NCI-H748 (cell line): ENCODE measurements at regions not wholly inside any gene's neighbourhood (a gene's known extent, or its start where the extent isn't known, plus 50 kb on each side); places are given as distances from the start of the nearest gene placed in this dataset.
A peak's percentile ranks its signal among the peaks of the same experiment; 100 is the strongest.

Experiments used
- DNase-seq: peaks from one replicate; lab custom pipeline; 2025; ENCODE audit not compliant: unreplicated experiment; lab: John Stamatoyannopoulos, UW

DNA sequence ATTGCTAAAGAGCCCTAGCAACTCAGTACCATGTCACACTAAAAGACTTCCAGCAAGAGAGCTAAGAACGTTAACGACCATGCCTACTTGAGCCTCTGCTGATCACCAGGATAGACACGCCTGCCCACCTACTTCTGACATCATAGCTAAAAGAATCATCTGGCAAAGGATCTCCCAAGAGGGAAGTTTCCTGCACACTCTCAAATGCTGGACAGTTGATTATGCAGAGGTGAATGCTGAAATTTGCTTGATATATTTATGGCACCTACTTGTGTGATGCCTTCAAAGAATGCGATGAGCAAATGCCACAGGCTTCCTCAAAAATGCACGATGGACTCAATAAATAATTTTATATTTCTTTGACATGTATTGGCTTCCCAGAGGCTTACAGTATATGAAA, 113.6 kb downstream of the GALC start:
- no peak for DNase-seq

- no peak for DNase-seq
Measured at GRCh38 chr14:87878959-87879358, 114.0 kb downstream of the GALC start.

GRCh38 chr14:87877877-87878276, 115.1 kb downstream of the GALC start:
- no peak for DNase-seq

- no peak for DNase-seq
Measured at GRCh38 chr14:87874676-87875075, 118.3 kb downstream of the GALC start.

GRCh38 chr14:87873741-87874140, 119.2 kb downstream of the GALC start:
- no peak for DNase-seq

DNA sequence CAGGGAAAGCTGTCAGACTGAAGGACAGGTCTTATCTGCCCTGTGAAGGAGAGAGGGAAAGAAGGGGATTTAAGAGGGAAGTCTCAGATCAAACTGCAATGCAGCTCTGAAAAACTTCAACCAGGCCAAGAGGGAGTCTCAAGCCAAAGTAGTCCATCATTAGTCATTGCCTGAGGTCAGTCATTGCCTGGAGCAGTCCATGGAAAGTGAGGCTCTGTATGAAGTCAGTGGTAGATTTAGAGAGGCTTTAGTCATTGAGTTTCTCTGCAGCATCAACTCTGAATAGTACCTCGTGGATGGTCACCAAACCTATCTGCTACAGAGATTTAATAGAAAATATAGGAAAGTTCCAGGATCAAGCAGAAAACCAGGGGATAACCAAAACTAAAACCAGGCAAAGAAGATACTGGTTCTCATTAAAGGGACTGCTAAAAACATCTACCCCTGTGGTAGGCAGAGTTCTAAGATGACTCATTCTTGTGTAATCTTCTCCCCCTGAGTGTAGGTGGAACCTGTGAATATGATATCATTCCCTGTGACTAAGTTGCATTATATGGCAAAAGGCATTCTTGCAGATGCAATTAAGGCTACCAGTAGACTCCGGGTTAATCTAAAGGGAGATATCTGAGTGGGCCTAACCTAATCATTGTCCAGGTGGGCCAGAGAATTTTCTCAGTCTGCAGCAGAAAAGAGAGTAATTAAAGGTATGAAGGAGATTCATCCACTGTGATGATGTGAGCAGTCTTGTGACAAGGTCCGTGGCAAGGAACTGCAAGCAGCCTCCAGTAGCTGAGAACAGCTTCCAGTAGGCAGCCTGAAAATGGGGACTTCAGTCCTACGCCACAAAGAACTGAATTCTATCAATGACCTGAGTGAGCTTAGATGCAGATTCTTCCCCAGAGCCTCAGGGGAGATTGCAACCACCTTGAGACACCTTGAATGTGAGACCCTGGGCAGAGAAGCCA, 123.1 kb downstream of the GALC start:
- no peak for DNase-seq

GRCh38 chr14:87868920-87869319, 124.1 kb downstream of the GALC start:
- no peak for DNase-seq

DNA sequence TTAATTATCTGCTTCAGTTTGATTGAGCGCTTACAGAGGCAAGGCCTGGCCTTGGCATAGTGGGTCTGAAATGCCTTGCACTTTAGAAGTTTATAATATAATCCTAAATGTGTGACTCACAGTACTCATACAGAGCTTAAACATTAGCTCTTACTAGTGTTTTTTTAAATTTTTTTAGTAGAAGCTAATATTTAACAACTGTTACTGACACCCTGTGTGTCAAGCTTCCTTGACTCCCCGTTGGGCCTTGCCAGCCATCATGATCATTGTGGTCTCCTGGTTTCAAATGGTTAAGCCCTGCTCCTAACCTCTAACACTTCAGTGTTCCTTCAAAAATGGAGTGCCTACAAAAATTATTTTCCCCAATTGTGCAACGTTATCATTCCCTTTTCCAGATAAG, 126.9 kb downstream of the GALC start:
- no peak for DNase-seq

DNA sequence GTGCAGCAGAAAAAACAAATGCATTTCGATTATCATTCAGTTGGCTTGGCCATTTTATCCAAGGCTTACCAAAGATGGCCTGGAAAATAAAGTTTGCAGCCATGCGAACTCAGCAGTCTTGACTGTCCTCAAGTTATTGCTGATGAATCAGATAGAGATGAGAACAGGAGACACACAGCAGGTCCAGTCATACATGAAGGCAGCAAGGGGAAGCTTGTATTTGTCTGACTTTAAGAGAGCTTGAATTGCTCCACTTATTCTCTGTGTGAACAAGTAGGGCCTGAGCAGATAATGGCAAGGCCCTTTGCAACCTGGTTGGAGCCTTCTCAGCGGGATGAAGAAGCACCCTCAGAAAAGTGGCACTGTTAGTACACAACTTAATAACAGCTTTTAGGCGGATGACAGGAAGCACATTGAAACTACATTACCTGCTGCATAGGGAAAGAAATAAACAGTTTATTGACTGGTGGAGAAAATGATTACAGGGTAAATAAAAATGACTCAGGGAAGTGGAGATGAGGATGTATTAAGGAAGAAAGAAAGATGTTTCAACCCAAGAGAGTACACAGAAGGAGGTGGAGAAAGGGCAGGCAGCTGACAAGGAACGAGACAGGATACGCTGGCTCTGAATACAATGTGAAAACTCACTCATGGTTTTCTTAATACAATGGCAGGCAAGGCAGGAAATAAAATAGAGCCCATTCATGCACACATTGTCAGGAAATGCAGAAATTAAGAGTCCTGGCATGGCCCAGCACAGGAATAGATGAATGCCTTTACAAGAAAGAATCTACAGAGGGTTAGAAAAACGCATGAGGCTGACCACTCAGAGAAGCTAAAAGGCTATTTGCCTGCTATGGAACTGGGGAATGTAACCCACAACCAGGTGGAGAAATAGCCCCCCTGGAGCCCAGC, 128.4 kb downstream of the GALC start:
- peak; percentile 36 for DNase-seq

- DNase-seq, result no peak
Measured at GRCh38 chr14:87863047-87863446, 129.9 kb downstream of the GALC start.

DNA sequence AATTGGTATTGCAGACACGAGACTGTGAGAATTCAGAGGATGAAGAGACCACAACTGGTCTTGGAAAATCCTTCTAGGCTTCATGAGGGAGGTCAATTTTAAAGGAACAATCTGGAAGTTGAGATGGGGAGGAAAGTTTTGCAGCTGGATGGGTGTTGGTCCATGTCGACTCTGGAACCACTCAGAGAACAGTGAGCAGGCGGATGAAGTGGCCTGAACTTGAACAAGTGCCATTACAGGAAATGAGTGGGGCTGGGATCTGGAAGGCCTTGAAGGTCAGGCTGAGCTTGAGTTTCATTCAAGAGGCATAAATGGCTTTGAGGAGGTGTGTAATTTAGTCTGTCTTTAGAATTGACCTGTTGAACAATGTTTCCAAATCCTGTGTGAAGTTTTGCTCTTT, 140.9 kb downstream of the GALC start:
- no peak for DNase-seq

GRCh38 chr14:87851190-87851589, 141.8 kb downstream of the GALC start:
- DNase-seq, result no peak

GRCh38 chr14:87847216-87847755, 145.7 kb downstream of the GALC start:
- DNase-seq, result no peak

GRCh38 chr14:87840906-87841305, 152.1 kb downstream of the GALC start:
- no peak for DNase-seq

DNA sequence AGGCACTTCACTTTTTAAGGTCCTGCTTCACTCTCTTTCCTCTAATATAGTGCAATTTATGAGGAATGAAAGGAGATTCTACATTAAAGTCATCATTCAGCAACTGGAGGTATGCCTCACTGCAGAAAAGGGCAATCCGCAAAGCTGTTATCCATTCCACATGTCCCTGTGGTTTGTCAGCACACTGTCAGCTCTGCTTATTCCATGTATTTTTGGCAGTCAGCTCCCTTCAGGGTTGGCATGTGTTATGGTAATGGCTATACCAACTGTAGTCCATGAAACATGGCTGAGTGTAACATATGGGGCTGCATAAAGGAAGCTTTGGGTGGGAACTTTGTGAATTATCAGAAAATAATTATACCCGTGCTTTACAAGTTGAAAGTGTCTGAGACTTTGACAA, 154.1 kb downstream of the GALC start:
- DNase-seq, result no peak

GRCh38 chr14:87837296-87837695, 155.7 kb downstream of the GALC start:
- DNase-seq, result no peak

DNA sequence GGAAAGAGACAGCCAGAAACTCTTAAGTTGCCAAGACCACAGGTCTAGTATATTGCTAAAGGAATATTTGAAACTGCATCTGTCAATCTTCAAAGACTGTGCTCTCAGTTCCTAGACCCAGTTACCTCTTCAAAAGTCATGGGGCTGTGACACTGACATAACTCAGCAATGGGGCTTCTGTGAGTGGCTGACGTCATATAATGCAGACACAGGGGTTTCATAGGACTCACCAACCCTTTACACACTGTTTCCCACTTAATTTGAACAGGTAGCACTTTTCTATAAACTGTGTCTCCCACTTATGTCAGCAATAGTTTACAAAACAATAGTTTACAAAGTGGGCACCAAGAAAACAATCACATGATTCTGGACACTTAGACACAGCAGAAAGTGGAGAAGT, 158.4 kb downstream of the GALC start:
- DNase-seq, result no peak

GRCh38 chr14:87833026-87833425, 160.0 kb downstream of the GALC start:
- no peak for DNase-seq

DNA sequence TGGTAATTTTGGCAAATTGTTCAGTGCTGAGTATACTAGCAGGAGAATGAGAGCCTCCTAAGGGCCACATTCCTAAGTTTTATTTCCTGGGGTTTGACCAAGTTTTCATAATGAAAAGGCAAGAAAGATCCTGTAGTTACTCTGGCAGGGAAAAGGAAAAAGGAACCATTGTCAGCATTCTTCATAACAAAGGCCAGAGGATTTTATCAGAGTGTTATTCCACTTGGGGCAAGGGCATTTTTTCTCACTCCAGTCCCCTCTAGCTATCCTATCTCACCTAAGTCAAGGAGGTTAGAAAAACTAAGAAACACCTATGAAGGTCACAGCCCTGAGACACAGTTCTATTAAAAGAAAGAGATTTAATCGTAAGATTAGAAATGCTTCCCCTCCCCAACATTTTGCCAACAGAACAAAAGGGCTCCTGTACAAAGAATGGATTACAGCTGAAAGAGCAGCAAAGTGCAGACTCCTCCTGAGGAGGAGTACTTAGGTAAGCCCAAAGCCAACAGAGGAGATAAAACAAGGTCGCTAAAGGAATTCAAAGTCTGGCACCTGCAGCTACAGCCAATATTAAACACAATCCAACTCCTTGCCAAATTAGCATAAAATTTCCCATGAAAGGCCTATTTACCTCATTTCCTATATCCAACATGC, 162.4 kb downstream of the GALC start:
- no peak for DNase-seq

GRCh38 chr14:87829543-87829942, 163.4 kb downstream of the GALC start:
- DNase-seq, result no peak

DNA sequence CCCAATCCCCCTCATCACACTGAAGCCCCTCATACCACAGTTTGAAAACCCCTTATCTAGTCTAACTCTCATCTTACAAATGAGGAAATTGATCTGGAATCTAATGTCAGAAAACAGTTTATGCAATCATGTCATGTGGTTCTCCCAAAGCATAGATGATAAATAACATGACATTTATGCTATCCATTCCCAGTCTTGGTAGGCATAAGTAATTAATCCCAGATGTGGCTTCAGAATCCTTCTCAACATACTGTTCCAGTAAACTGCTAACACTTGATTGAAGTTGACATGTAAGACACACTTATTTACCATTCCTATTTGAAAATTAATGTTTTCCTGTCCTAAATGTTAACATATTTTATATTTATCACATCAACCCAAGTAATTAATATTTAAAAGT, 168.7 kb downstream of the GALC start:
- DNase-seq, result no peak
